Stimulated activated CD4-positive, alpha-beta T cell treated with anti-CD3 and anti-CD28 coated beads, Interleukin-15, amount 100 ng/mL, for 48 hours (primary cell): ENCODE measurements at regions not wholly inside any gene's neighbourhood (a gene's known extent, or its start where the extent isn't known, plus 50 kb on each side); places are given as distances from the start of the nearest gene placed in this dataset.
"Not testable (repeated sequence)": the region's sequence is repeated elsewhere in the genome, so short reads cannot be mapped to it uniquely, and the experiment has no call there.

Experiments used
- DNase-seq, 2 donors: peaks; one replicate each; pipeline ENCODE4 v3.0.0-alpha.2; 2020; ENCODE audit warnings: low read depth in 2 of 2

GRCh38 chr7:42722198-42722597, 189.7 kb downstream of the C7orf25 start:
- DNase-seq: no peak

GRCh38 chr7:42720991-42721796, 190.7 kb downstream of the C7orf25 start:
- DNase-seq: no peak

GRCh38 chr7:42720012-42720411, 191.9 kb downstream of the C7orf25 start:
- DNase-seq: no peak

GRCh38 chr7:42718466-42718865, 193.4 kb downstream of the C7orf25 start:
- DNase-seq: not testable (repeated sequence)

GRCh38 chr7:42714356-42714755, 197.5 kb downstream of the C7orf25 start:
- DNase-seq: no peak

- DNase-seq: no peak
Observed at GRCh38 chr7:42709284-42709683, 202.6 kb downstream of the C7orf25 start.

GRCh38 chr7:42704710-42705109, 207.2 kb downstream of the C7orf25 start:
- DNase-seq: no peak

- DNase-seq: no peak
Observed at GRCh38 chr7:42702647-42703046, 209.2 kb downstream of the C7orf25 start.

GRCh38 chr7:42700406-42701327, 211.2 kb downstream of the C7orf25 start:
- no peak for DNase-seq

GRCh38 chr7:42699380-42700178, 212.3 kb downstream of the C7orf25 start:
- no peak for DNase-seq

GRCh38 chr7:42698600-42699374, 213.1 kb downstream of the C7orf25 start:
- DNase-seq: no peak

- no peak for DNase-seq
Observed at GRCh38 chr7:42694894-42695507, 216.9 kb downstream of the C7orf25 start.

- no peak for DNase-seq
Observed at GRCh38 chr7:42693722-42694121, 218.1 kb downstream of the C7orf25 start.

GRCh38 chr7:42692621-42693020, 219.2 kb downstream of the C7orf25 start:
- no peak for DNase-seq

- DNase-seq: no peak
Observed at GRCh38 chr7:42690794-42691639, 220.9 kb downstream of the C7orf25 start.

- DNase-seq: no peak
Observed at GRCh38 chr7:42689626-42690025, 222.2 kb downstream of the C7orf25 start.

- no peak for DNase-seq
Observed at GRCh38 chr7:42688056-42688371, 223.9 kb downstream of the C7orf25 start.

- DNase-seq: no peak
Observed at GRCh38 chr7:42687211-42688055, 224.4 kb downstream of the C7orf25 start.

- DNase-seq: no peak
Observed at GRCh38 chr7:42686594-42687156, 225.2 kb downstream of the C7orf25 start.
